B cell (primary cell): ENCODE measurements at regions not wholly inside any gene's neighbourhood (a gene's known extent, or its start where the extent isn't known, plus 50 kb on each side); places are given as distances from the start of the nearest gene placed in this dataset.

Experiments
- CTCF ChIP-seq: fragments of 200-600 bp; IDR thresholded peaks from one replicate; pipeline ENCODE4 v1.8.0; 2022; ENCODE audit warnings: antibody characterized with exemption, mild to moderate bottlenecking
- EZH2 ChIP-seq: IDR thresholded peaks from 2 replicates; pipeline ENCODE4 v1.6.1; 2012; ENCODE audit warnings: borderline replicate concordance, low read depth, mild to moderate bottlenecking, moderate library complexity, low read length; ENCODE audit not compliant: insufficient read depth, poor library complexity, severe bottlenecking

- TF ChIP-seq CTCF: no peak
- TF ChIP-seq EZH2: no peak
Observed at GRCh38 chr13:44768239-44768638, 192.1 kb upstream of the TSC22D1 start.
